Neural crest cell (in vitro differentiated cells): ENCODE measurements at regions not wholly inside any gene's neighbourhood (a gene's known extent, or its start where the extent isn't known, plus 50 kb on each side); places are given as distances from the start of the nearest gene placed in this dataset.

Experiments
- DNase-seq: peaks from one replicate; pipeline ENCODE4 v3.0.0; 2021; ENCODE audit warnings: low read depth, mixed read lengths, low spot score
- H3K27ac Mint-ChIP-seq: one replicate; pipeline ENCODE4 v1.8.0; 2021; ENCODE audit warnings: mild to moderate bottlenecking, mixed read lengths; ENCODE audit not compliant: unreplicated experiment
- H3K27me3 Mint-ChIP-seq: 2 replicates; pipeline ENCODE4 v1.8.0; 2021; ENCODE audit warnings: low read depth, mild to moderate bottlenecking, mixed read lengths
- H3K36me3 Mint-ChIP-seq: 2 replicates; pipeline ENCODE4 v1.8.0; 2021; ENCODE audit warnings: low read depth, mild to moderate bottlenecking, mixed read lengths
- H3K4me1 Mint-ChIP-seq: 2 replicates; pipeline ENCODE4 v1.8.0; 2021; ENCODE audit warnings: mixed read lengths
- H3K4me3 Mint-ChIP-seq: one replicate; pipeline ENCODE4 v1.8.0; 2021; ENCODE audit warnings: mild to moderate bottlenecking, mixed read lengths
- H3K9me3 Mint-ChIP-seq: 2 replicates; pipeline ENCODE4 v1.8.0; 2021; ENCODE audit warnings: mixed read lengths
- TF ChIP-seq, protein P1 (sequence below): fragments of 200-600 bp; sonication (generic); conservative IDR thresholded peaks from 2 replicates; pipeline ENCODE4 v1.5.0; 2021; ENCODE audit warnings: antibody characterized with exemption, mild to moderate bottlenecking

DNA sequence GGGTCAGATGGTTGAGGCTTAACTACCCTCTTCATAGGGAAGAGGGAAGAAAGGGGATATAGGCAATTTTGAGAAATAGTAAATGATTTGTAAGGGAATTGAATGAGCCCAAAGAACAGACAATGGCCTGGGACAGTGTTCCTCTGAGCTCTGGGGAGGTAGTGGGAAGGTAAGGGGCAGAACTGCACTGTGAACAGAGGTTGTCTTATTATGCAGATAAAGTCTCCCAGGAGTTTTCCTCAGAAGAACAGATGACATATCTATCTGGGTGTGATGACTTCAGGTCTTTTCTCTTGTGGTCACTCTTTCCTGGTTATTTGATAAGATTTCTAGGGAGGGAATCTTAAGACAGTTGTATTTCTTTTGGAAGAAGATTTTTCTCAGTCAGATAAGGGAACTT, 296.1 kb downstream of the ZEB1 start:
- Mint-ChIP-seq H3K4me3 (no peak overlapping the region), H3K4me1 (peaks cover 19% of the 10 kb centered on the region), H3K9me3 (peaks cover 4% of the 10 kb centered on the region), H3K27ac (peak overlapping the region; percentile 21), H3K36me3 (no peaks in the 10 kb centered on the region), H3K27me3 (no peaks in the 10 kb centered on the region)
- TF ChIP-seq, protein P1, sequence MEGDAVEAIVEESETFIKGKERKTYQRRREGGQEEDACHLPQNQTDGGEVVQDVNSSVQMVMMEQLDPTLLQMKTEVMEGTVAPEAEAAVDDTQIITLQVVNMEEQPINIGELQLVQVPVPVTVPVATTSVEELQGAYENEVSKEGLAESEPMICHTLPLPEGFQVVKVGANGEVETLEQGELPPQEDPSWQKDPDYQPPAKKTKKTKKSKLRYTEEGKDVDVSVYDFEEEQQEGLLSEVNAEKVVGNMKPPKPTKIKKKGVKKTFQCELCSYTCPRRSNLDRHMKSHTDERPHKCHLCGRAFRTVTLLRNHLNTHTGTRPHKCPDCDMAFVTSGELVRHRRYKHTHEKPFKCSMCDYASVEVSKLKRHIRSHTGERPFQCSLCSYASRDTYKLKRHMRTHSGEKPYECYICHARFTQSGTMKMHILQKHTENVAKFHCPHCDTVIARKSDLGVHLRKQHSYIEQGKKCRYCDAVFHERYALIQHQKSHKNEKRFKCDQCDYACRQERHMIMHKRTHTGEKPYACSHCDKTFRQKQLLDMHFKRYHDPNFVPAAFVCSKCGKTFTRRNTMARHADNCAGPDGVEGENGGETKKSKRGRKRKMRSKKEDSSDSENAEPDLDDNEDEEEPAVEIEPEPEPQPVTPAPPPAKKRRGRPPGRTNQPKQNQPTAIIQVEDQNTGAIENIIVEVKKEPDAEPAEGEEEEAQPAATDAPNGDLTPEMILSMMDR: no peak
- DNase-seq: no peak

DNA sequence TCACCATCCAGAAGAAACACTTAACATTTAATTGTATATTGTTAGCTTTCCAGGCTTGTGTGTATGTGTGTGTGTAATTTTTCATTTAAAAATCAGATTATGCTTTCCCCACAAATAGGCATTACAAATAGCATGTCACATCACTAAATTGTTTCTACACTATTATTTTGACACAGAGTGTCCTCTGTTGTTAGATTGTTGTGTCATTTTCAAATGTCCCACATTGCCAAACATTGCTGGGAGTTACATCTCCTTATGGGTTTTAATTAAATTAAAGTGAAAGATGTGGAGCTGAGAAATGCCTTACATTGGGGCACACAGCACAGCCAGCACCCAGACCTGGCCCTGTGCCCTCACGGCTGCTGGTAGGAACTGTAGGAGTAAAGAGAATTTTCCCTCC, 295.6 kb downstream of the ZEB1 start:
- peaks cover 4% of the 10 kb centered on the region for H3K9me3 Mint-ChIP-seq
- peak overlapping the region; percentile 21 for H3K27ac Mint-ChIP-seq
- H3K4me1 Mint-ChIP-seq: peaks cover 15% of the 10 kb centered on the region
- H3K27me3 Mint-ChIP-seq: no peaks in the 10 kb centered on the region
- no peaks in the 10 kb centered on the region for H3K36me3 Mint-ChIP-seq
- TF ChIP-seq, protein P1: no peak
- DNase-seq: no peak
- no peak overlapping the region for H3K4me3 Mint-ChIP-seq

DNA sequence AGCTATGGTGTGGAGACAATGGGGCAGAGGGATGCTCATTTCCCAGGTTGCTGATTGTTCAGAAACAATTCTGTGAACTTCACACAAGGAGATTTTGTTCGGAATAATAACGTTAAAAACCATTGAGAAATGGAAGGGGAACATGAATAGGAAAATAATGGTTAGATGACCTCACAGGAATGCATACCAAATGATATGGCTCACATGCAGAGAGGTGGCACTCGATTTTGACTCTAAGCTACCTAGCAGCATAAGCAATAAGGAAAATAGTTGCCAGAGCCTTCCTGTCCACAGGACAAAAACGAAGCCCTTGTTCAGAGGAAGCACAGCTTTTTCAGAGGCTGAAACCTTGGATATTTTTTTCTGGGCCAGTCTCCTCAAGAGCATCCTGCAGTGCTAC, 293.1 kb downstream of the ZEB1 start:
- Mint-ChIP-seq H3K27ac (no peak overlapping the region), H3K9me3 (peaks cover 4% of the 10 kb centered on the region), H3K4me3 (no peak overlapping the region), H3K27me3 (no peaks in the 10 kb centered on the region), H3K36me3 (no peaks in the 10 kb centered on the region), H3K4me1 (peaks cover 15% of the 10 kb centered on the region)
- DNase-seq: no peak
- TF ChIP-seq, protein P1: no peak

DNA sequence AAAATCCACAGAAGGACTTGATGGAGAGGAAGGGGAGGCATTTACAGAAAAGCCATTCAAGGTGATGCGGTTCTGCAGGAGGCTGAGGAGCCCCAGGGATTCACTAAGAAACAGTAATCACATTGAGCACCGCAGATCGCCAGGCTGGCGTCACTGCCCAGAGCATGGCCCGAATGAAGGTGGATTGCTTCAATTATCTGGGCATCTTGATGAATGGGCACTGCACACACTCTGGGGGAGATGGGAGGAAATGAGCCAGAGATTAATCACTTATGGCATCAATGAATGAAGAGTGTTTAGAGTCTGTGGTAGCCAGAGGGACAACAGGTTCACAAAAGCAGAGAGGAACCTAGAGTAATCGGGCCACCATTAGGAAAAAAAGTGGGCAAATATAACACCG, 292.1 kb downstream of the ZEB1 start:
- Mint-ChIP-seq H3K27me3 (no peaks in the 10 kb centered on the region), H3K4me3 (no peak overlapping the region), H3K36me3 (no peaks in the 10 kb centered on the region), H3K27ac (no peak overlapping the region), H3K4me1 (peaks cover 8% of the 10 kb centered on the region), H3K9me3 (peaks cover 4% of the 10 kb centered on the region)
- no peak for DNase-seq
- TF ChIP-seq, protein P1: no peak

DNA sequence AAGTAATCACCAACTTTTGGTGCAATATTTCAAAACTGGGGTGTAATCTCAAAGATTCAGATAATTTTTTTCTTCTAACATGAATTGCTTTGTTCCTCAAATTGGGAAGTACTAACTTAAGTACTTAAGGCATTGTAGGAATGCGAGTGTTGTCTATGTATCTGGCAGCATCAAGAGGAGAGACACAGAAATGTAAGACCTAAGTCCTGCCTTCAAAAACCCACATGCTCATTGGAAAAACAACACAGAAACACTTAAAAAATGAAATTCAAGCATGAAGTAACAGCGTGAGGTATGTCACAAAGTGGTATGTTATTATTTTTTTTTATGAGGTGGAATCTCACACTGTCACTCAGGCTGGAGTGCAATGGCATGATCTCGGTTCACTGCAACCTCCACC, 288.5 kb downstream of the ZEB1 start:
- Mint-ChIP-seq H3K4me1 (peaks cover 5% of the 10 kb centered on the region), H3K9me3 (peaks cover 2% of the 10 kb centered on the region), H3K27me3 (no peaks in the 10 kb centered on the region), H3K4me3 (no peak overlapping the region), H3K27ac (no peak overlapping the region), H3K36me3 (no peaks in the 10 kb centered on the region)
- DNase-seq: no peak
- TF ChIP-seq, protein P1: no peak

DNA sequence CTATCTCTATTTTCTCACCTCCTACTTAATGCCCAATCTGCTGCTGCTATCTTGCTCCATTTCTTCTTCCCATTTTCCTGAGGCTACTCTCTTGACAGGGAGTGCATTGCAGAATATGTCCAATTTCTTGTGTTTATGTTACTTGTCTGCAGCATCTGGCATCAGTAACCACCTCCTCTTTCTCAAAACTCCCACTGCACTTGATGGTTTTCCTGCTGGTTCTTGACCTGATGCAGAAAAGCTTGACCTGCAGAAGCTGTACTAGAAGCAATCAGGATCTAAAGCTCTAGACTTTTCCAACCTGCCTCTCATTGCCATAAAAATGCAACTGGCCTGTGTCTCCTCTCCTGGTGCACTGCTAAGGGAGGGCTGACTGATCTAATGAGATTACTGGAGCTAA, 287.8 kb downstream of the ZEB1 start:
- Mint-ChIP-seq H3K9me3 (peaks cover 2% of the 10 kb centered on the region), H3K36me3 (no peaks in the 10 kb centered on the region), H3K4me3 (no peak overlapping the region), H3K27me3 (no peaks in the 10 kb centered on the region), H3K4me1 (peaks cover 5% of the 10 kb centered on the region), H3K27ac (no peak overlapping the region)
- no peak for DNase-seq
- TF ChIP-seq, protein P1: no peak
